ENCODE measurements at regions not wholly inside any gene's neighbourhood (a gene's known extent, or its start where the extent isn't known, plus 50 kb on each side); places are given as distances from the start of the nearest gene placed in this dataset.

- H3K27me3 ChIP-seq = no peaks in the 10 kb centered on the region
- peaks cover 0 to 39% (median 22%) of the 10 kb centered on the region in 10 experiments; a peak in 15 of 20 replicates for H3K4me1 ChIP-seq
- no peak overlapping the region for H3K4me3 ChIP-seq
- TF ChIP-seq Cebpa-rat (IDR thresholded peaks at IDR 0.05) = no peak
- H3K9ac ChIP-seq = no peak overlapping the region
- H3K27ac ChIP-seq = no peak overlapping the region
- H3K4me2 ChIP-seq = peak overlapping the region in 9 of 11 experiments; percentile 7 to 79 (median 62); a peak in 16 of 22 replicates
- H3K9me3 ChIP-seq (replicated peaks in 1 of 11) = peaks cover 0 to 11% (median 4%) of the 10 kb centered on the region in 11 experiments; a peak in 5 of 22 replicates
- no peaks in the 10 kb centered on the region for H4K20me1 ChIP-seq
- no peaks in the 10 kb centered on the region for H3K36me3 ChIP-seq
These were observed 190.7 kb upstream of the CCND2 start for GRCh38 chr12:4082809-4083403.

GRCh38 chr12:4080213-4080612 lies 193.3 kb upstream of the CCND2 start:
- Histone ChIP-seq H3K9me3 (replicated peaks in 1 of 11) (peaks cover 0 to 16% (median 4%) of the 10 kb centered on the region in 11 experiments; a peak in 5 of 22 replicates), H3K4me2 (no peak overlapping the region), H3K36me3 (no peaks in the 10 kb centered on the region), H3K27me3 (no peaks in the 10 kb centered on the region), H3K9ac (no peak overlapping the region), H4K20me1 (no peaks in the 10 kb centered on the region), H3K4me3 (no peak overlapping the region), H3K27ac (no peak overlapping the region), H3K4me1 (peaks cover 0 to 32% (median 22%) of the 10 kb centered on the region in 10 experiments; a peak in 15 of 20 replicates)
- TF ChIP-seq Cebpa-rat (IDR thresholded peaks at IDR 0.05) = no peak

- H3K9ac ChIP-seq = no peak overlapping the region
- no peak overlapping the region for H3K4me3 ChIP-seq
- H3K9me3 ChIP-seq (replicated peaks in 1 of 11) = peaks cover 0 to 14% (median 4%) of the 10 kb centered on the region in 11 experiments; a peak in 5 of 22 replicates
- TF ChIP-seq Cebpa-rat (IDR thresholded peaks at IDR 0.05) = no peak
- no peak overlapping the region for H3K27ac ChIP-seq
- H3K4me1 ChIP-seq = no peaks in the 10 kb centered on the region
- H4K20me1 ChIP-seq = no peaks in the 10 kb centered on the region
- H3K36me3 ChIP-seq = no peaks in the 10 kb centered on the region
- no peaks in the 10 kb centered on the region for H3K27me3 ChIP-seq
- no peak overlapping the region for H3K4me2 ChIP-seq
These were observed 199.4 kb upstream of the CCND2 start for GRCh38 chr12:4074129-4074528.

DNA sequence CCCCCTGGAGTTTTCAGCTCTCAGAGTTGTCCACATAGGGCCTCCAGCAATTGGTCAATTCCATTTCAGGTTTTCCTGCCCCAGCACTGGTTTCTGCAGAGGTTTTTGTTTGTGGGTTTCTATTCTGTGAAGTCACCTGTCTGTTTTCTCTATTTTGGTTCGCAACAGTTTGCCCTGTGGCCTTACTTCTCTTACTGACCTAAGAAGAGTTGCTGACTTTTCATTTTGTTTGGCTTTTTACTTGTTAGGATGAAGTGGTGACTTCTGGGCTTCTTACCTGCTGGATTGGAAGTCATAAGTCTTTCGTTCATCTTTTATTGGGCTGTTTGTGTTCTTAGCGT lies 196.4 kb upstream of the PARP11 start:
- no peak overlapping the region for H3K27ac ChIP-seq
- no peaks in the 10 kb centered on the region for H3K4me1 ChIP-seq
- H3K4me3 ChIP-seq = no peak overlapping the region
- TF ChIP-seq Cebpa-rat (IDR thresholded peaks at IDR 0.05) = no peak
- no peak overlapping the region for H3K9ac ChIP-seq
- H4K20me1 ChIP-seq = no peaks in the 10 kb centered on the region
- no peaks in the 10 kb centered on the region for H3K9me3 ChIP-seq (replicated peaks in 1 of 11)
- H3K36me3 ChIP-seq = no peaks in the 10 kb centered on the region
- H3K4me2 ChIP-seq = no peak overlapping the region
- no peaks in the 10 kb centered on the region for H3K27me3 ChIP-seq

DNA sequence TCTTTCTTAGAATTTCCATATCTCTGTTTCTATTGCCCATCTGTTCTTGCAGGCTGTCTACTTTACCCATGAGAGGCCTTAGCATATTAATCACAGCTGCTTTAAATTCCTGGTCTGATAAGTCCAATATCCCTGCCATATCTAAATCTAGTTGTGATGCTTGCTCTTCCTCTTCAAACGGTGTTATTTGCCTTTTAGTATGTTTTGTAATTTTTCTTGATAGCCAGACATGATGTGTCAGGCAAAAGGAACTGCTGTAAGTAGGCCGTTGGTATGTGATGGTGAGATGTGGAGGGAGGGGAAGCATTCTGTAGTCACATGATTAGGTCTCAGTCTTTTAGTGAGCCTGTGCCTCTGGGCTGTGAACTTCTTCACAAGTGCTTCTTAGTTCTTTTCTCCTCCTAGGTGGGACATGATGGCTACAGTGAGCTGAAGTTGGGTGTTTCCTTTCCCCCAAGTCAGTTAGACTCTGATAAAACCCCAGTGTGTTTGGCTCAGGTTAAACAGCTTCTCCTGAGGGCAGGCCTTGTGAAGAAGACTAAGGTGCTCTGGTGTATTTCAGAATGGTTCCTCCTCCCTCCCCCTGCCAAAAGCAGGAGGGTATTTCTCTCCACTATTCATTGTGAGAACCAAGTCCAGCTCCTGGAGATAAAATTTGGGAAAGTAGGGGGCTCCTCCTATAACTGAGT lies 195.9 kb upstream of the PARP11 start:
- H3K9me3 ChIP-seq (replicated peaks in 1 of 11) = no peaks in the 10 kb centered on the region
- H3K36me3 ChIP-seq = no peaks in the 10 kb centered on the region
- H3K27me3 ChIP-seq = no peaks in the 10 kb centered on the region
- H3K4me2 ChIP-seq = no peak overlapping the region
- no peaks in the 10 kb centered on the region for H3K4me1 ChIP-seq
- H3K4me3 ChIP-seq = no peak overlapping the region
- no peaks in the 10 kb centered on the region for H4K20me1 ChIP-seq
- H3K9ac ChIP-seq = no peak overlapping the region
- H3K27ac ChIP-seq = no peak overlapping the region
- no peak for TF ChIP-seq Cebpa-rat (IDR thresholded peaks at IDR 0.05)

DNA sequence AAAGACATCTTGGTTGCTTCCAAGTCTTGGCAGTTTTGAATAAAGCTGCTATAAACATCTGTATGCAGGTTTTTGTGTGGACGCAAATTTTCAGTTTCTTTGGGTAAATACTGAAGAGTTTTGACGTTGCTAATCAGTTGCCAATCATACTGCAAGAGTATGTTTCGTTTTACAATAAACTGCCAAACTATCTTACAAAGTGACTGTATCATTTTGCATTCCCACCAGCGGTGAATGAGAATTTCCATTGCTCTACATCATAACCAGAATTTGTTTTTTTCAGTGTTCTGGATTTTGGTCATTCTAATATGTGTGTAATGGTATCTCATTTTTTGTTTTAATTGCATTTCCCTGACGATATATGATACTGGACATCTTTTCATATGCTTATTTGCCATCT lies 190.8 kb upstream of the PARP11 start:
- H3K4me3 ChIP-seq = no peak overlapping the region
- no peak overlapping the region for H3K27ac ChIP-seq
- no peak overlapping the region for H3K9ac ChIP-seq
- H3K4me1 ChIP-seq = no peaks in the 10 kb centered on the region
- no peaks in the 10 kb centered on the region for H3K27me3 ChIP-seq
- H3K9me3 ChIP-seq (replicated peaks in 1 of 11) = no peaks in the 10 kb centered on the region
- H3K36me3 ChIP-seq = no peaks in the 10 kb centered on the region
- TF ChIP-seq Cebpa-rat (IDR thresholded peaks at IDR 0.05) = no peak
- H3K4me2 ChIP-seq = no peak overlapping the region
- H4K20me1 ChIP-seq = no peaks in the 10 kb centered on the region

GRCh38 chr12:4059898-4060568 lies 186.8 kb upstream of the PARP11 start:
- no peak for TF ChIP-seq Cebpa-rat (IDR thresholded peaks at IDR 0.05)
- Histone ChIP-seq H4K20me1 (no peaks in the 10 kb centered on the region), H3K9ac (no peak overlapping the region), H3K4me3 (no peak overlapping the region), H3K27me3 (no peaks in the 10 kb centered on the region), H3K9me3 (replicated peaks in 1 of 11) (no peaks in the 10 kb centered on the region), H3K4me1 (peaks cover 0 to 11% (median 0%) of the 10 kb centered on the region in 10 experiments; a peak in 3 of 20 replicates), H3K27ac (no peak overlapping the region), H3K36me3 (no peaks in the 10 kb centered on the region), H3K4me2 (no peak overlapping the region)

DNA sequence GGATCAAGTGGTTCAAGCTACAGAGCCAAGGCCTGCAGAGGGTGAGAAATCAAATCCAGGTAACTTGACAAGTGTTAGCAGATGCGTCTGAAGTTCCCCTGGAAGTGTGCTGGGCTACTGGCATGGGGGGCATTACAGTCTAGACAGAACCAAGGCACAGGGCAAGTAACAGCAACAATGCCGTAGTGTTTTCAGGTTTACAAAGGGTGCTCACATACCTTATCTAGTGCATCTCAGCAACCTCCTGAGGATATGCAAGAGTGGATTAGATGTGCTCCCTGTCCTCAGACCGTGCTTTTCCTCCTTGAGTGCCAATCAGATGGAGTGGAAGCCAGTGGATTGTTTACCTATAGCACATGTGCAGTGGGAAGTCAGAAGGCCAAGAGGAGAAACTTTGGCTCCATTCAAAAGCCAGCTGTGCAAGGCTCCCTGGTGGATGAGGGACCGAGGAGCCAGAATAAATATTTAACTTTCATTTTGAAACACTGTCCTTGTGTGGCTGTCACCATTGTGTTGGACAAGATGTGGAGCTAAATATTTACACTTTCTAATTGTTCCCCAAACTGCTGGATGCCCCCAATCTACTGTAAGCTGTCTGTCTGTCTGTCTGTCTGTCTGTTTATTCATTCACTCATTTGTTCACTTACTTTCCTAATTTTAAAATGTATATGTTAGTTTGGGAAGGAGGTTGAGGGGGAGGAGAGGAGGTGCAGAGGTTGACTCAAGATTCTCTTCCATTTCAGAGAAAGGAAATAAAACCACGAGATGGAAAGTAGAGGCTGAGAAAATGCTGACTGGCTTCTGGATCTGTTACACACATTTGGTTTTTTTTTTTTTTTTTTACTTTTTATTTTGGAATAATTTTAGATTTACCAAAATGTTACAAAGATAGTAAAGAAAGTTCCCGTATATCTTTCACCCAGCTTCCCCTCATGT lies 184.0 kb upstream of the PARP11 start:
- H3K27me3 ChIP-seq = no peaks in the 10 kb centered on the region
- H3K4me1 ChIP-seq = peaks cover 0 to 11% (median 0%) of the 10 kb centered on the region in 10 experiments; a peak in 3 of 20 replicates
- H4K20me1 ChIP-seq = no peaks in the 10 kb centered on the region
- H3K4me2 ChIP-seq = peak overlapping the region in 2 of 11 experiments; percentile 29 to 34; a peak in 4 of 22 replicates
- no peak overlapping the region for H3K27ac ChIP-seq
- no peaks in the 10 kb centered on the region for H3K9me3 ChIP-seq (replicated peaks in 1 of 11)
- H3K9ac ChIP-seq = no peak overlapping the region
- H3K4me3 ChIP-seq = no peak overlapping the region
- H3K36me3 ChIP-seq = no peaks in the 10 kb centered on the region
- TF ChIP-seq Cebpa-rat (IDR thresholded peaks at IDR 0.05) = no peak

DNA sequence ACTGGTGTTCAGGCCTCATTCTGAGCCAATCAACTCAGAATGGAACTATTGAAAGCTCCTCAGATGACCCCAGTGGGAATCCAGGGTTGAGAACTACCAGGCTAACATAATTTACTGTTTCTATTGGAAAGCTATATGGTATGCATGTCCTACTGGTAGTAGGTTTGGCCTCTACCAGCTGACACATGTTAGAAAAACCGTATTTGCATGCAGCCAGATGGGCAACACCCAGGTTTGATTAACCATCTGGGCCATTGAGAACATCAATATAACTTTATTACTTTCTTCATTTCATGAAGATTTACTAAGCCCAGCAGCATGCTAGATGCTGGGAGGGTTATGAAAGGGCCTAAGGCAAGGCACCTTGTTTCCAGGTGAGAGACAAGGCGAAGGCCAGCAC lies 181.4 kb upstream of the PARP11 start:
- Histone ChIP-seq H3K27me3 (no peaks in the 10 kb centered on the region), H3K27ac (no peak overlapping the region), H3K36me3 (no peaks in the 10 kb centered on the region), H3K9me3 (replicated peaks in 1 of 11) (no peaks in the 10 kb centered on the region), H3K4me2 (no peak overlapping the region), H3K4me3 (no peak overlapping the region), H3K9ac (no peak overlapping the region), H3K4me1 (peaks cover 0 to 11% (median 0%) of the 10 kb centered on the region in 10 experiments; a peak in 3 of 20 replicates), H4K20me1 (no peaks in the 10 kb centered on the region)
- TF ChIP-seq Cebpa-rat (IDR thresholded peaks at IDR 0.05) = no peak

Data from BLaER1 treated with 17β-estradiol and CSF1 and Interleukin-3, amounts not matched to agents 10 nM and 100 nM (cell line).